Colon (tissue), 2 donors: ENCODE measurements at regions not wholly inside any gene's neighbourhood (a gene's known extent, or its start where the extent isn't known, plus 50 kb on each side); places are given as distances from the start of the nearest gene placed in this dataset.

Experiments
- FAIRE-seq: peaks from 2 replicates; lab custom pipeline; 2012; peaks lifted over from hg19 to GRCh38; lab: Jason Lieb, UNC
- donor health status: control.
- donor health status: control.

GRCh38 chr12:92554158-92555073, 148.4 kb upstream of the PLEKHG7 start:
- FAIRE-seq = no peak

GRCh38 chr12:92553389-92553788, 149.4 kb upstream of the PLEKHG7 start:
- FAIRE-seq = no peak

- FAIRE-seq = no peak
Measured at GRCh38 chr12:92552412-92553108, 150.2 kb upstream of the PLEKHG7 start.

GRCh38 chr12:92551853-92552397, 150.9 kb upstream of the PLEKHG7 start:
- no peak for FAIRE-seq

GRCh38 chr12:92551210-92551609, 151.6 kb upstream of the PLEKHG7 start:
- no peak for FAIRE-seq

- no peak for FAIRE-seq
Measured at GRCh38 chr12:92550661-92551060, 152.1 kb upstream of the PLEKHG7 start.

- no peak for FAIRE-seq
Measured at GRCh38 chr12:92550254-92550653, 152.5 kb upstream of the PLEKHG7 start.

GRCh38 chr12:92549516-92549915, 153.3 kb upstream of the PLEKHG7 start:
- no peak for FAIRE-seq

GRCh38 chr12:92547906-92548305, 154.9 kb upstream of the PLEKHG7 start:
- no peak for FAIRE-seq

GRCh38 chr12:92547420-92547819, 155.4 kb upstream of the PLEKHG7 start:
- no peak for FAIRE-seq

- FAIRE-seq = no peak
Measured at GRCh38 chr12:92546635-92547348, 156.0 kb upstream of the PLEKHG7 start.

GRCh38 chr12:92546259-92546634, 156.5 kb upstream of the PLEKHG7 start:
- FAIRE-seq = no peak

- no peak for FAIRE-seq
Measured at GRCh38 chr12:92544322-92544721, 158.5 kb upstream of the PLEKHG7 start.

- no peak for FAIRE-seq
Measured at GRCh38 chr12:92543840-92544239, 158.9 kb upstream of the PLEKHG7 start.

GRCh38 chr12:92543359-92543758, 159.4 kb upstream of the PLEKHG7 start:
- FAIRE-seq = no peak

- FAIRE-seq = no peak
Measured at GRCh38 chr12:92541731-92542130, 161.1 kb upstream of the PLEKHG7 start.

- no peak for FAIRE-seq
Measured at GRCh38 chr12:92540782-92541423, 161.9 kb upstream of the PLEKHG7 start.

GRCh38 chr12:92539976-92540781, 162.6 kb upstream of the PLEKHG7 start:
- FAIRE-seq = no peak

- no peak for FAIRE-seq
Measured at GRCh38 chr12:92539110-92539749, 163.6 kb upstream of the PLEKHG7 start.

- FAIRE-seq = no peak
Measured at GRCh38 chr12:92537290-92537960, 165.4 kb upstream of the PLEKHG7 start.
